ENCODE measurements at regions not wholly inside any gene's neighbourhood (a gene's known extent, or its start where the extent isn't known, plus 50 kb on each side); places are given as distances from the start of the nearest gene placed in this dataset.
"Not testable (repeated sequence)": the region's sequence is repeated elsewhere in the genome, so short reads cannot be mapped to it uniquely, and the experiment has no call there.

- in situ Hi-C loops (cut with HindIII; ENCODE audit: low sequenced_read_pairs); DNase-seq (ENCODE audit: low read depth); H3K4me3 ChIP-seq (ENCODE audit: low read depth, low read length): not testable (repeated sequence)
Observed at GRCh38 chr5:177664737-177665136, 64.8 kb downstream of the B4GALT7 start.

GRCh38 chr5:177665172-177665571 lies 65.2 kb downstream of the B4GALT7 start:
- H3K4me3 ChIP-seq (ENCODE audit: low read depth, low read length); in situ Hi-C loops (cut with HindIII; ENCODE audit: low sequenced_read_pairs); DNase-seq (ENCODE audit: low read depth): not testable (repeated sequence)

GRCh38 chr5:177665960-177666359 lies 66.0 kb downstream of the B4GALT7 start:
- H3K4me3 ChIP-seq (ENCODE audit: low read depth, low read length); DNase-seq (ENCODE audit: low read depth); in situ Hi-C loops (cut with HindIII; ENCODE audit: low sequenced_read_pairs): not testable (repeated sequence)

GRCh38 chr5:177671035-177671754 lies 71.3 kb downstream of the B4GALT7 start:
- DNase-seq (ENCODE audit: low read depth); in situ Hi-C loops (cut with HindIII; ENCODE audit: low sequenced_read_pairs): not testable (repeated sequence)
- H3K4me3 ChIP-seq (ENCODE audit: low read depth, low read length), result peak overlapping the region; percentile 29

GRCh38 chr5:177671755-177672690 lies 72.1 kb downstream of the B4GALT7 start:
- DNase-seq (ENCODE audit: low read depth); in situ Hi-C loops (cut with HindIII; ENCODE audit: low sequenced_read_pairs): not testable (repeated sequence)
- H3K4me3 ChIP-seq (ENCODE audit: low read depth, low read length), result peak overlapping the region; percentile 37
